Activated naive CD8-positive, alpha-beta T cell treated with anti-CD3 and anti-CD28 coated beads, Interleukin-2, amount 50 U/mL, for 16 hours (primary cell): ENCODE measurements at regions not wholly inside any gene's neighbourhood (a gene's known extent, or its start where the extent isn't known, plus 50 kb on each side); places are given as distances from the start of the nearest gene placed in this dataset.

Experiments
- DNase-seq: peaks from one replicate; pipeline ENCODE4 v3.0.0-alpha.2; 2020; ENCODE audit warnings: low read depth, low spot score

DNA sequence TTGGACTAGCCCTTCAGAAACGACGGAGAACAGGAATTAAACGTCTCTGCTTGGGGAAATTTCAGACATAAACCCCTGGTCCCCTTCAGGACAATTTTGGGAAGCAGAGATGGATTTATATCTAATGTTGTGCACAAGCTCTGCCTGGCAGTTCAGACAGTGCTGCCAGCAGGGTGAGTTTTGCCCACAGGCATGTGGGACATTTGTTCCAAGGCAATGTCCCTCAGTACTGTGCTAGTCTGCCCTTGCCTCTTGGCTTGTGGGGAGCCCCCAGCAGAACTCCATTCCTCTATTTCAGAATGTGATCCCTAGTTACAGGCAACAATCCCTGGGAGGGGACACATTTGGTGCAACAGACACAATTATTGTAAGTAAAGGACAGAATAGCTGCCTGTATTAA, 76.5 kb upstream of the GPR12 start:
- no peak for DNase-seq

DNA sequence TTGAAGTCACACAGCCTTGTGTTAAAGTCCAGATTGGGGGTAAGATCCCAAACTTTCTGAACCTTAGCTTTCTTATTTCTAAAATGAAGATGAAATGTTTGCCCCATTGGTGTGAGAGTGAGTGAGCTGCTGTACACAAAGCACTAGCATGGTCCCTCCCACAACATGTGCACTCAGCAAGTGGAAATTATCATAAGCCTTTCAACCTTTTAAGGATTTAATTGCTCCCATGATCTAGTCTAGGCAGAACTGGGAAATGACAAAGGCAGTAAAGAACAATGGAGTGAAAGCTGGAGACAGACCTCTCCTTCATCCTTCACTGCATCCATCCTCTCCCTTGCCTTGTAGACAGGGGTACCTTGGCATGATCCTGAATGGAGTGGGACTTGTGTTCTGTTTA, 76.0 kb upstream of the GPR12 start:
- no peak for DNase-seq

DNA sequence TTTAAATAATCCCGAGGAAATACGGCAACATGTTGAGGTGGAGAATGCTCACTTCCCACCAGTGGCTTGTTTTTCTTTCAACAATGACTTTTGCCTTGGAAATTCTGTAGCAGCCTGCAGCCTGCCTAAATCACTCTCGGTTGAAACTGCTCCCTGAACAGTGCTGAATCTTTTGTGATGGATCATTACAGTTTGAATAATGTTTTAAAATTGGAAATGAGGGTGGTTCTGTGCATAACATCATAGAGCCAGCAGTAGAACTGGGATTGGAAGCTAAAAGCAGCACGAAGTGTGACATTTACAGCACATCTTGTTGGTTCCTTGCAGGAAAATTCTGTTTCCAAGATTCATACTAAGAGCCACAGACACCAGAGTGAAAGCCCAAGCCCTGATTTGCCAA, 74.1 kb upstream of the GPR12 start:
- DNase-seq: no peak

DNA sequence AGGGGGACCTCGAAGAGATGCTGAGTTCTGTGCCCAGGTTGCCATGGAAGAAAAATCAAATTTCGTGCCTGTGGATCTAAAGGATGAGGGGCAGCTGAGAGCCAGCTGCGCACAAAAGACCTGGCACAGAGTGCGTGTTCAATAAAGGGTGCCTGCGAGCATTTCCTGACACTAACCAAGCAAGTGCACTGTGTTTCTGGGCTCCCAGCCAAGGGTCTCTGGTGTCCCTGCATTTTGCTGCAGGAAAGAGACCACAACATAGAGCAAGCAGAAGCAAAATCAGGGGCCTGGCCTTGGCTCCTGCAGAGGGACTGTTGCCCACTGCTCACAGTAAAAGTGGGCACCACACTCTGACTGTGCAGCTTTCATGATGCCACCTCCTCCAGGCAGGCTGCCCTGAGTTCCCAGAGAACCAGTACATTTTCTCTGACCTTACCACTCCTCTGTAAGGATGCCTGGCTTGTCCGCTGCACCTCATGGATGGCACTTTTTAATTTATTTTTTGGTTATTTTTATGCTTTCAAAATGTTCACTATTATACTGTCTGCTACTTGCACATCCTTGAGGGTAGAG, 70.8 kb upstream of the GPR12 start:
- no peak for DNase-seq

DNA sequence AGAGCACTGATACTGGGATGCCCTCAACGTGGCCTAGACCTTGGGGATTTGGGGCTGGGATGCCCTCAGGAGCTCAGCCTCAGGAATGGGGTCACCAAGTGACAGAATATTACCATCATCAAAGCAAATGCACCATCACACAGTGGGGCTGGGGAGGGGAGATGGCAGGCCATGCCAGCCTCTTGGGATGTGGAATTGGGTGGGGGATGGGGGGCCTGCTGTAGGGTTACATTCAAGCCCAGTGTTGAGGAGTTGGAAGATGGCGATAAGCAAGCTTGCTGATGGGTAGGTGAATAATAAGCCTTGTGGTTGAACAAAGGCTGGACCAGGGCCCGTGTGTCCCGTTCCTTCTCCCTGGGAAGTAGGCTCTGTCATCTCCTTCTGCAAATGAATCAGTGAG, 69.1 kb upstream of the GPR12 start:
- no peak for DNase-seq

DNA sequence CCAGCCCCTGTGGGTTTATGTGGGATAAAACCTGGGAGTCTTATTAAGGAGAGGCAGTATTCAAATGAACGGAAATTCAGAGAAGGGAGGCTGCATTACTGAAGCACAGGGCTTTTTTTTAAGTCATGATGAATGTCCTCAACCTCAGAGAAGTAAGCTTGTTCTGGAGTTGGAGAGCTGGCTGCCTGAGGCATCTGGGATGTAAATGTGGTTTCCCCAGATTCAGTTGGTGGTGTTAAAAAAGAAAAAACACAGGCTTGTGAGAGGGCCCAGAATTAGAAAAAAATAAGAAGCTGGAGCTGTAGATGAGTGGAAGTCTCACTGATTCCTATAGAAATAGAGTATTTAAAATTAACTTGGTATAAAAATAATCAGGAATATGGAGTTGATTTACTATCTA, 64.0 kb upstream of the GPR12 start:
- DNase-seq: no peak

DNA sequence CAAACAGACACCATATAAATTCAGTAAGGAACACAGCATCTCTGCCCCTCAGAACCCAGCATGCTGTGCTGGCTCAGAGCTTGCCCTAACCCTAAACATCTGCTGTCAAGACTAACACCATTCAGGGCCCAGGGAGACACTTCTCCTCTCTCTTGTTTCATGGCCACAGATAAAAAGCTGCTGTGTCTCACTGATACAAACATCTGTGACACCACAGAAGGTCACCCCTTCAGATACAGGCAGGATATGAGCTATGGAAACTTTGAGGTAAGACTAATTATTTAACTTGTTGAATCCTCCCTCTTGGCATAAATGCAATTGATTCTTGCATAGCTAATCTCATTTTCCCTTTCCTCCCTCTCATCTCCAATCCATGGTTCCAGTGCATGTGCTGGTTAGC, 61.6 kb upstream of the GPR12 start:
- no peak for DNase-seq

DNA sequence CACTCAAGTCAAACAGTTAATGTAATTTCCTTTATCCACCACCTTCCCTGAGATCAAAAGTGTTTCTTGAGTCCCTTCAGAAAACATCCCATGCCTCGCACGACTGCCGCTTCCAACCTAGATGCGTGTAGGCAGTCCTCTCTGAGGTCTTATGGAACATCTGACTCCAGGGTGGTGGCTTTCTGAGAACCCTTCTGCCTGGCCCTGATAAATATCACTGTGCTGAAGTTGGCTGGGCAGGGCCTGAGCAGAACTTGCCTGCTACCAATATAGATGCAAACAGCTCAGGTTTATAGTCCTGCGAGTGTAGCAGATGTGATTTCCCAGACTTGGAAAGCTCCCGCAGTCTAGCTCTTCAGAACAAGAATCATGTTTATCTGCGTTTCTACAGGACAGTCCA, 61.1 kb upstream of the GPR12 start:
- DNase-seq: no peak

DNA sequence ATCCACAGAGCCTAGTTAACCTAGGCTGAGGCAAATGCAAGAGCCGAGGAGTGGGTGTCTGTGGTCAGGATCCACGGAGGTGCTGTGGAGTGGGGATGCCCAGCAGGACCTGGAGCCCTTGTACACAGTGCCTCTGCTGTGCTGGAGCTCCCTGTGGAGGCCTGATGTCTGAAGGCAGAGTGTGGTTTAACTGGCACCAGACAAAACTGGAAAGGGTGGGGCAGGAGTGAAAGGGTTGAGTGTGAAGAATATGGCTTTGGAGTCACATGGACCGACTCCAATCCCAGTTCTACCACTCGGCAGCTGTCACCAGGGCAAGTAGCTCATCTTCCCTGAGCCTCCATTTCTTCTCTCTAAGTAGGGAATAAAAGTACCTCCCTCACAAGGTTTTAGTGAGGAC, 60.3 kb upstream of the GPR12 start:
- no peak for DNase-seq

DNA sequence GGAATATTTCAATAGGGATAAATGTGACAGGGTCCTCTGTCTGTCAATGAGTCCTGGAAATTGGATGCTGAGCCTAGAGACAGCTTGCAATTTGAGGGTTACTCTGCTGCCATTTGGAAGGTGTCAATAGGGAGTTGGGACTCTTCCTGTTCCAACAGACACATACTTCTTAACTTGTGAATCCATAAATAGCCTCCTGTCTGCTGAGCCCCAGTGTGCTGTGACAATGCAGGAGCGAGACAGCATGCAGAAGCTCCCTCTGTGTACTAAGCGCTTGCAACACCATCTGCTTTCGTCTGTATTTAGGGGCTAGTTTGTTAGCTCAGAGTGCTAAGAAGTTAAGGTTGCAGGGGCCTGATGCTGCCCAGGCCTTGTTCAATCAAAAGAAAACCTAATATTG, 58.5 kb upstream of the GPR12 start:
- no peak for DNase-seq

DNA sequence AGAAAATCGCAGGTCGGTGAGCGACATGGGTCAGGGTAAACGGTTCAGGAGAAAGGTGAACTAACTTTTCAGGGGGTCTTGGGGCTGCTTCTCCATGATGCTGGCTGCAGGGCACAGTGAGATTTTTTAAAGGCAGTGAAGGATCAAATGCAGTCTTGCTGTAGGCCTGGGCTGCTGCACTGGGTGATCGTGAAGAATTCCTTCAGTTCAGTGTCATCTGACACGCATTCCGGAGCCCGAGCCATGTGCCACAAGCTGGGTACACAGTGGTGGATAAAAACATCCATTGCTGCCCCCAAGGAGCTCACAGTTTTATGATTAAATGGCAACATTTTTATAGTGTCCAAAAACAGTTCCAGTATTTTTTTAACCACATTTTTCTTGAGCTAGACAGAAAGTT, 56.3 kb upstream of the GPR12 start:
- DNase-seq: no peak

DNA sequence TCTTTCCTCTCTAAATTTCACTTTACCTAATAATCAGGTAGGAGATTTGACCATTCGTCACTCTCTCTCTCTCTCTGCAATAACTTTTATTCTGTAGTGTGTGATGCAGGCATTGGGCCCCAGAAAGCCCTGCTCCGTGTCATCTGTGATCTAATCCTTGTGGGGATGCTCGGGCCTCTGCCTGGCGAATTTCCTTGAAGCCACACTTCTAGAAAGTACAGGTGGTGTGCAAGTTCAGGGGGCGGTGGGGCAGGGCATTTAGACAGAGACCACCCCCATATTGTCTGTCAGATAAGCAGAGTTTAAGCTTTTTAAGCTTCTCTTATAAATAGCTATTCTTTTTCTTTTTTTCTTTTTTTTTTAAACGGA, 53.4 kb upstream of the GPR12 start:
- DNase-seq: no peak

DNA sequence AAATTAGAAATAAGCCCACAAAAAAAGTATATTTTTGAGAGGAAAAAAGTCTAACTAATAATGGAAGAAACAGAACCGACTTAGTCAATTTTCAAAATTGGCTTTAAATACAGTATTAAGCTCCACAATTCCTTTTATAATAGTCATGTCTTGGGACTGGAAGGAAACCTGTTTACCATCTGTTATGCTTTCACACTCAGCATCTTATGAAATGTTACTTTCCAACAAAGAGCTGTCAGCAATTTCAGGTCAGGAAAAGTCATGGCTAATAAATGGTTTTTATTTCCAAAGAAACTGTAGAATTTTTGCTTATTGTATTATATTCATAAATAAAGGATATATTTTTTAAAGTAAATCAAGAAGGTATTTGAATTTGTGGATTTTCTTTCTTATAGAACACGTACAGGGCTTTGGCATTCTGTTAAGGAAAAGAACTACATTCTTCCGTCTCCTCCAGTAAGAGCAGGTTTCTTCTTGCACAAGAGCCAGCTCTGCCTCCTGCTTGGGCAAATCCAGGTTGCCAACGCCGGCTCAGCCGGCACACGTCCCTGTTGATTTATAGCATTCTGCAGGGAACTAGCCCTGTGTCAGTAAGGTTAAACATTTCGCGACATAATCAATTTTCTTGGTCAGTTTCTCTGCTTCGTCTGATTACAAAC, 52.9 kb upstream of the GPR12 start:
- DNase-seq: no peak

DNA sequence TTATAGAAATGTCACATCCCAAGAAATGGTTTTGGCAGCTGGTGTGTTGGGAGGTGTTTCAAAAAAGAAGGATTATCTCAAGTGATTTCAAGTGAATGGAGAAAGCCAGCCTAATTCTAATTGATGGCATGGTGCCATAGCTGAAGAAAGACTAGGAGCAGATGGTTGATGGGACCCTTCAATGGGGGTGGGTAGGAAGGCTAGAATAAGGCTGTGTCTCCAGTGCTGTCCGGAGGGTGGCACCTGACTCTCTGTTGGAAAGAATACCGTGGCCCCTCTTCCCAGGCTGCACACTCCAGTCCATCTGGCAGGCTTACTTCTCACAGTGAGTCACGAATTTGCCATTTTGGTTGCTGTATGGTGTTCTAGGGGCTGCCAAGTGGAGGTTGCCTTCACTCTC, 51.0 kb upstream of the GPR12 start:
- DNase-seq: no peak
